GOT3 (cell line): ENCODE measurements at regions not wholly inside any gene's neighbourhood (a gene's known extent, or its start where the extent isn't known, plus 50 kb on each side); places are given as distances from the start of the nearest gene placed in this dataset.

Experiments used
- DNase-seq: peaks from one replicate; lab custom pipeline; 2025; ENCODE audit warnings: mixed read lengths; lab: John Stamatoyannopoulos, UW

GRCh38 chr2:180366481-180366880 lies 359.4 kb upstream of the CWC22 start:
- no peak for DNase-seq

- no peak for DNase-seq
Measured at GRCh38 chr2:180364719-180365118, 357.6 kb upstream of the CWC22 start.

GRCh38 chr2:180360283-180360618 lies 353.2 kb upstream of the CWC22 start:
- no peak for DNase-seq

DNA sequence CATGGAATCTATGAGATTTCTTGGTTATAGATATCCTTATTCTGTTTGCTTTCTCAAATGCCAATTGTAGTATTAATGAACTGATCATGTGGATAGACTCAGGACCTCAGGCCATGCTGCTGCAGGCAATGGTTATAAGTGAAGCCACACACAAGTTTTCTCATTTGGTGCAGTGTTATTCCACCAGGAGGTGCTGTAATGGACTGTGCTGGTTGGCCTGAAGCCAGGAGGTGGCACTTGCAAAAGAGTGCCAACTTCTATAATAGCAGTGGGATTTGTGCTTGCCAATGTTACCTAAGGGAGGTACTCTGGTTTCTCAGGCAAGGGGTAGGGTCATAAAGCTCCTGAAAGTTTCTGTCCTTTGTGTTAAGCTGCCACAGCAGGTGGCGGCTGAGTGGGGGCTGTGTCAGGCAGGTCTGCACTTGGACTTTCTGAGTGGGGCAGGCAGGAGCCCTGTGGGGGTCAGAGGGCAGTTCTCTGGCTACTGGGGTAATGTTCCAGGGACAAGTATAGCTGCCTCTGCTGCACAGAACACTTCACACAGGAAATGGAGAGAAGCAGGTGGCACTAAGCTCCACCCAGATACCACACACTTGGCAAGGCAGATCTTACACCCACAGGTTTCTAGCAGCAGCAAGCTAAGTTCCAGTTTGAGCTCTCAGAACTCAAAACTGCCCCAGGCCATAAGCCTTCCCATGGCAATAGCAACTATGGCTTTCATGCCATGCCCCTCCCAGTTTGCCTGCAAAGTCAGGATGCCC lies 352.6 kb upstream of the CWC22 start:
- DNase-seq = no peak

GRCh38 chr2:180358458-180358857 lies 351.4 kb upstream of the CWC22 start:
- no peak for DNase-seq

DNA sequence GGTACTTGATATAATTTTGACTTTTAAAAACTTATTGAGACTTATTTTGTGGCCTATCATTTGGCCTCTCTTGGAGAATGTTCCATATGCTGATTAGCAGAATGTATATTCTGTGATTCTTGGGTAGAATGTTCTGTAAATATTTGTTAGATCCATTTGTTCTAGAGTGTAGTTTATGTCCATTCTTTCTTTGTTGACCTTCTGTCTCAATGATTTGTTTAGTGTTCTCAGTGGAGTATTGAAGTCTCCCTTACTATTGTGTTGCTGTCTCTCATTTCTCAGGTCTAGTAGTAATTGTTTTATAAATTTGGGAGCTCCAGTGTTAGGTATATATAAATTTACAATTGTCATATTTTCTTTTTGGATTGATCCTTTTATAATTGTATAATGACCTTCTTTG lies 349.6 kb upstream of the CWC22 start:
- DNase-seq = no peak

GRCh38 chr2:180352620-180353019 lies 345.5 kb upstream of the CWC22 start:
- no peak for DNase-seq

DNA sequence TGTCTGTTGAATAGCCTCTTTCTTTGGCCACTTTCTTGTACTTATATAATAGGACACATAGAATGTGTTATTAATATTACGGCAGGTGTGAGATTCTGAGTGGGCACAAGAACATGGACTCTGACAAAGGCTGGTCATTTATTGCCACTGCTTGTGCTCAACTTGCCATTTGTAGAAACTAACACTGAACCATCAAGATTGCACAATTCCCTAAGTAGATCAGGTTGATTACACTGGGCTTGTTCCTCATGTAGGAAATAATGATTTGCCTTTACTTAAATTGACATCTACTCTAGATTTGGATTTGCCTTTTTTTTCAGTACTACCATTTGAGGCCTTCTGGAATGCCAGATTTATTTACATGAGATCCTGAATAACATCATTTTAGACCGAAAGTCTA lies 342.7 kb upstream of the CWC22 start:
- no peak for DNase-seq

- no peak for DNase-seq
Measured at GRCh38 chr2:180343528-180344345, 336.6 kb upstream of the CWC22 start.

DNA sequence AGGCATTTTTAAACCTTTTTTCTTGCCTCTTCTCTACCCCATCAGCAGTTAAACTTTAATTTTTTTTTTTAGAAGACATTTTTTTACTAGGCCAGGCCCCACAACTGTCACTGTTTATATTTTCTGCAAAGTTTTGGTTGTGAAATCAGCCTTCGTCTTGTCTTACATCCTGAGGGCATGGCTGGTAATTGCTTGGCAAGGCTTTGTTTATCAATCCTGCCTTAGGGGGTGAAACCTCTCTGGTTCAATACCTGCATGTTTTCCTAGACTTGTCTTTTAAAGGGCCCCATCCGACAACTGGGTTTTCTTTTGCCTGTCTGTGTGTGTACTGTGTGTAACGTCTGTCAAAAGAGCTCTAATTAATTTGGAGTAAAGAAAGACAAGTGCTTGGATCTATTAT lies 330.0 kb upstream of the CWC22 start:
- no peak for DNase-seq

DNA sequence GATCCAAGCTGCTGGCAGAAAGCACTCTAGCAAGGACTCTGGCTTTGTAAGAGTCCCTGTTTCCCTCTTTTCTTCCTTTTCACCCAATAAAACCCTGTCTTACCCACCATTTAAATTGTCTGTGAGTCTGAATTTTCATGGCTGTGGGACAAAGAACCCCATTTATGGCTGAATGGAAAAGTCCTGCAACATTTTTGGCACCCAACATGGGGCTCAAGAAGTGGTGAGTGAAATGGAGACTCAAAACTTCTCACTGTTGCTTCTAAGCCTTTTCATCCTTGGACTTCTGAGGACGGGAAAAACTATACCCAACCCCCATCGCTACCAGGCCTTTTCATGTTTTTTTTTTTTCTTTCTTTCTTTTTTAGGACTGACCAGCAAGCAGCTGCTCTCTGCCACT lies 329.5 kb upstream of the CWC22 start:
- no peak for DNase-seq

DNA sequence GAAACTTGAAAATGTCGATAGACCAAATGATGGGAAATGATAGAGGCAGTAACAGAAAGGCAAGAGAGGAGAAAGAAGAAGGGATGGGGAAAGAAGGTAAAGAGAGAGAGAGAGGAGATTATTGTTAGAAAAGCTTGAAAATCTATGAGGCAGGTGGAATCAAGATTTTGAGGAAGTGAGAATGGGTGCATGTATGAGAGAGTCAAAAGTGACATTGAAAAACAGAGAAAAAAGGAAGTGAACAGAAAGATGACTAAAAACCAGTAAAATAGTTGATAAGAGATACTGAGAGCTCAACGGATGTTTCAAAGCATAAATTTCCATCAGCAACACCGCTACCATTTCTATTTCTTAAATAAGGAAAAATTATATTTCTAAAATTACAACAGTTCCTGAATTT lies 327.4 kb upstream of the CWC22 start:
- no peak for DNase-seq

DNA sequence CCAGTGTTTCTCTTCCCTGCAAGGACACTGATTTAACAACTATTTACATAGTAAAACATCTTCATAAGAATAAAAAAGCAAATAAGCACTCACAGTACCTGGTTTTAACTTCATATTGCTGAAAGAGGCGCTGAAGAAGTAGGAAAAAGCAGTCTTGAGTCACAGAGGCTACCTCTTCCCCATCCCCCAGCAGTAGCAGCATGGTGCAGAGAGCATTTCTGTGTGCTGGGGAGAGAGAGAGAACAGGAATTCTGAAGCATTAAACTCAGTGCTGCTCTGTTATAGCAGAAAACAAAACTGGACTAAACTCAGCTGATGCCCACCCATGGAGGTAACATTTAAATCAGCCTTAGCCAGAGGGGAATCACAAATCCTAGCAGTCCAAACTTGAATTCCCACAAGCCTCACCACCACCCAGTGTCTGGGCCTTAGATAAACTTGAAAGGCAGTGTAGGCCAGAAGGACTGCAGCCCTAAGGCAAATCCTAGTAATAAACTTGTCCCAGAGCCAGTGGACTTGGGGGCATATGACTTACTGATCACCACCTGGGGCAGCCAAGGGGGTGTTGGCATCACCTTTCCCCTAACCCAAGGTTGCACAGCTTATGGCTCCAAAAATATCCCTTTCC lies 321.8 kb upstream of the CWC22 start:
- no peak for DNase-seq

- no peak for DNase-seq
Measured at GRCh38 chr2:180327185-180327584, 320.1 kb upstream of the CWC22 start.

DNA sequence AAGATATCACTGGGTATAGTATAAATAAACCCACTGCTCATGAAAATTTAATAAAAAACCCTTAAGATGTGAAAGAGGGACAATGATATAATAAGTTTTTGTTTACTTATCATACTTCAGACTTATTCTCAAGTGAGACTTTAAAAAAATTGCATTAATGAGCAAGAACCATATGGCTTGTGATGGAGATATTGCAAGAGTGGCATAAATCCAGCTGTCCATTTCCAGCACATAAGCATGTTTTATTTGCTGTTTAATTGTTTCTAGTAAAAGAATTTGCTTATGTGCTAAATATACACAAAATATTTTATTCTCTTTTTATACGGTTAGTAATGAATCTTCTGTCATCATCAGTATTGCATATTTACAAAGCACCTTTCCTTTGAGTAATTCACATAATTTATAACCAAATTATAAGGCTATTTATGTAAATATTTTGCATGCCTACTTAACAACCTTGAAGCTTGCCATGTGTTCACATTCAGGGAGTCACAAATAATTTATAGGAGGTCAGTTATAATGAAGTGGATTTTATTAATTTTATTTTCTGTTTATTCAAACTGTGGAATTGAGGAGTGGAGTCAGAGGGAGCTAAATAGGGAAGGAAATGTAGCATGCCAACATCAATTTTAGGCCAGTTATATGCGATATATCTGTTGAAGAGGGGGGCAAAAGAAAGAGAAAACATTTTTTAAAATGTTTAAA lies 318.5 kb upstream of the CWC22 start:
- DNase-seq = no peak

DNA sequence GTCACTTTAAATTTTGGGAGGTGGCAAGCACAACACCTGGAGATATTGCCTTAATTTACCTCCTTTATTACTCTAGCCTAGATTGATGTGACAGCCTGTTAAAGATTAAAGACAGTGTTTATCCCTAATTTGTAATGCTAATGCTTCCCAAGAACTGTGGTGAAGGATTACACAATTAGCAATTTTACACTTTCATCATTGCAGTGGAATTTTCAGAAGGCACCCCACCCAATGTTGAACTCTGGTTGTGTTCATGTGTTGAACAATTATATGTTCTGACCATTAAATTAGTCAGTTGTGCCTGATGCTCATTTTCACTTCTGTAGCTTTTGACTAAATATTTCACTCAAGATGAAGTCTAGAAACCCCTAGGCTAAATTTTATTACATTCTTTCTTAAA lies 317.1 kb upstream of the CWC22 start:
- no peak for DNase-seq

DNA sequence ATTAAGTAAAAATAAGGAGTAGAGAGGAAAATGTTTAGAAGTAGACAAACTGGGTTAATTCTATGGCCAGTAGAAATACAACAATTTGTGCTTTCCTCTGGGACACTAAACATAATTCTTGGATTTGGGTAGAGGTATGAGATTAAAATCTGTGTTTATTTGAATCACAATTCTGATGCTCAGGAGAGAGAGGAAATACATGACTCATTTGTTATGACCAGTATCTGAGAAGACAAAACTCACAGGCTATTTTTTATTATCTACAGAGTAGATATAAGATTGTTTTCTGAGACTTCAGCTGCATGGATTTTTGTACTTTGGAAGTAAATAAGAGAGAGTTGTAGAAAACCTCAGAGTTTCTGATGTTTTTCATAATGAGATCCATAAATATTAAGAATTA lies 315.7 kb upstream of the CWC22 start:
- no peak for DNase-seq

DNA sequence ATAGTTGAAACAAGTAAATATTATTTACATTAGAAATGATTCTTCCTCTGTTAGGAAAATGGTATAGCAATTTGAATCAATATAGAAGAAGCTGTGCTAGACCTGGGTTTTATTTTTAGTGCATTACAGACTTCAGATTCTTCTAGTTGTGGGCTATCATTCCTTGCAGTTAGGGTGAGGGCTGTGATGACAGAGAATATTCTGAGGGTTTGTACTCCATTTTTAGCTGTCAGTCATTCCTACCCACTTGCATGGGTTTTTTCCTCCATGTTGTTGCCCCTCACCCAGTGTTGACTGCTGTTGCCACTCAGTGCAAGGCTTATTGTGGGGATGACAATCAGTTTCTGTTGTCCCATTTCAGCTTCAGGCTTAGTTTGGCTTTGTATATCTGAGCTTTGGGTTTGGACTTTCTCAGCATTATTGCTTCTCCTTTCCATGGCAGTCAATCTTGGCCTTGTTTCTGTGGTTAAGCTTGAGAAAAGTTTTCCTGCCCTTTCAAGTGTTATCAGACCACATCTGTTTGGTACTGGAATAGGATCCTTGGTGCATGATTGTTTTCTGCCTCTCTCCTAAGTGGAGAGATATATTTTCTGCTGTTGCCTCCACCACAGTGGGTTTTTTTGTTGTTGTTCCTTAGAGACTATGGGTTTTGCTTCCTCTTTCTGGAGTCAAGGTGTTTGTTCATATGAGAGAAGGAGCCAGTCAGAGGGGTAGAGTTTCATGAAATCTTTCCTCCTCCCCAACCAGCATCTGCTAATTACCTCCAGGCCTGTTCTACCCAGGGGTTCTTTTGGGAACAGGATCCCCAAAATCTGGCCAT lies 312.7 kb upstream of the CWC22 start:
- DNase-seq = no peak

DNA sequence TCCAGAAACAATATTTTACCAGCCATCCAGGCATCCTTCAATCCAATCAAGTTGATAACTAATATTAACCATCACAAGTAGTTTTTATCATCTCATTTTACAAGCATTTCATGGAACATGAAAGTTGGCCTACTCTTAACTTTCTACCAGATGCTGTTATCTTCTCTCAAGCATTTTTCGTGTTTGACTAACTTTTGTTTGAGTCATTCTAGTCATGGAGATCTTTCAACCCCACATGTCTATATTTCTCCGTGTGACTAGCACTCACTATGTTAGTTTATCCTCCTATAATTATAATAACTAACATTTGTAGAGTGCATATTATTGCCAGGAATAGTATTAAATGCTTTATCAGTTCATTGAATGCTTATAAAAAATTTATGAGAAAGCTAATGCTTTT lies 307.0 kb upstream of the CWC22 start:
- DNase-seq = no peak

GRCh38 chr2:180312542-180312941 lies 305.4 kb upstream of the CWC22 start:
- no peak for DNase-seq

- no peak for DNase-seq
Measured at GRCh38 chr2:180307096-180307495, 300.0 kb upstream of the CWC22 start.

DNA sequence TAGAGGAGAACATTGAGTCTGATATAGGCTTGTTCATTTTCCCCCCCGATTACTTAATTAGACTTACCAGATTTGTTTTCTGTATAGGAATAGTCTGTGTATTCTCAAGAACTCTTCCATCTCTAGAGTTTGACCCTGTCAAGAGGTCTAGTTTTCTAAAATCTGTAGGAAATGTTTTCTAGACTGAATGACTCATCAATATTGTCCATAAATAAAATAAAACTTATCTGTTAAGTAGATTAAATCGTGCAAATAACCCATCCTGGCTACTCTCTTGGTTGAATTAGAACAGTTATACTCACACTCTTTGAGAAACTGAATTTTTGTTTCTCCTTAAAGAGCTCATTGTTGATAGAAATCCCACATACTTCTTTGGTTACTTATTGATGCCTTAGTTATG lies 299.2 kb upstream of the CWC22 start:
- DNase-seq = no peak
